Ovary (tissue), 7 donors: ENCODE measurements at regions not wholly inside any gene's neighbourhood (a gene's known extent, or its start where the extent isn't known, plus 50 kb on each side); places are given as distances from the start of the nearest gene placed in this dataset.

Experiments
- DNase-seq, 5 donors: peaks; one replicate each; pipeline ENCODE4 v3.0.0-alpha.2; 2019 to 2020
- H3K27ac ChIP-seq, 2 donors: fragments of 200-600 bp; one replicate each; pipeline versions ENCODE4 v1.5.1 to v1.8.0; 2019 to 2022
- H3K27me3 ChIP-seq: fragments of 200-600 bp; one replicate; pipeline ENCODE4 v1.8.0; 2022
- H3K36me3 ChIP-seq: fragments of 200-600 bp; sonication (generic); one replicate; pipeline ENCODE4 v1.5.1; 2019
- H3K4me1 ChIP-seq: one replicate; pipeline ENCODE4 v1.8.1; 2013; ENCODE audit warnings: mild to moderate bottlenecking, moderate library complexity; ENCODE audit not compliant: insufficient read depth
- H3K4me3 ChIP-seq: fragments of 200-600 bp; sonication (generic); one replicate; pipeline ENCODE4 v1.5.1; 2017
- H3K9me3 ChIP-seq, 2 donors: fragments of 200-600 bp in 1 of 2; sonication (generic) in 1 of 2; one replicate each; pipeline versions ENCODE4 v1.5.1 to v1.8.1; 2013 to 2019; ENCODE audit warnings: mild to moderate bottlenecking in 1 of 2, moderate library complexity in 1 of 2
- EP300 ChIP-seq: sonication (generic); formaldehyde crosslinking; IDR thresholded peaks from one replicate; pipeline ENCODE4 v1.6.1; 2017; ENCODE audit warnings: antibody characterized with exemption
- POLR2A ChIP-seq: fragments of 450-650 bp; IDR thresholded peaks from one replicate; pipeline ENCODE4 v1.6.1; 2017; ENCODE audit warnings: antibody characterized with exemption, mild to moderate bottlenecking, moderate library complexity
- WGBS, 3 donors: extraction: QIAGEN DNeasy Blood & Tissue Kit in 1 of 3; methylation state at CpG; one replicate each; pipeline versions ENCODE4 v1.1.5 to v1.1.7; 2013 to 2017; 5-methylcytosine and 5-hydroxymethylcytosine counted together
- intact Hi-C, 4 donors: fragments of 100-400 bp; cut with DNase I; formaldehyde crosslinking; loops; one replicate each; pipeline versions ENCODE4 v1.11.0 to v1.15.1; 2022 to 2023
- TF ChIP-seq, protein P1 (sequence below), 3 donors: fragments of 450-650 bp in 2 of 3; fragments of 200-600 bp in 1 of 3; IDR thresholded peaks; one replicate each; pipeline versions ENCODE4 v1.5.1 to v1.8.0; 2016 to 2022; ENCODE audit warnings: antibody characterized with exemption in 3 of 3, mild to moderate bottlenecking in 1 of 3
- donor health status: DM: no; HTN: no; CAD: no; lungs with moderate emphysema.
- donor health status: DM: no; HTN: no; CAD: no.
- donor health status: Bipolar disorder and iron deficiency.
- donor health status: DM: no; HTN: no; CAD: no.
- donor health status: DM: yes; HTN: yes; CAD: no.

DNA sequence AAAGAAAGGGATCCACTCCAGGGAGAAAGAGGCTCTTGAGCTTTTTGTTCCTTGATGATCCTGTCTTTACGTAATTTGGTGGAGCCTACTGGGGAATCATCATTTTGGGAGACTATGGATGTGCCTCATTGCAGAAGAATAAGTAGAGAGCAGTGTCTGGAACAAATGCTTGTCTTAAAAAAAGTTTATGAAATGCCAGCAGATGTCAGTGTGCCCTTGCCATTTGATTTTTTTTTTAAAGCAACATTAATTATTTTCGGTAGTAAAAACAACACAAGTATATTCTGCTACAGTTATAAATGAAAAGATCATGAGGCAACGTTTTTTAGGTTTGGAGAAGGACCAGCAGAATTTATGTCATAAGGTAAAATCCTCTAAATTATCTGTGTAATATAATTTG lies 934.8 kb upstream of the EEF2KMT start:
- DNase-seq: no peak
- TF ChIP-seq EP300 (no peak), POLR2A (no peak)
- TF ChIP-seq, protein P1, sequence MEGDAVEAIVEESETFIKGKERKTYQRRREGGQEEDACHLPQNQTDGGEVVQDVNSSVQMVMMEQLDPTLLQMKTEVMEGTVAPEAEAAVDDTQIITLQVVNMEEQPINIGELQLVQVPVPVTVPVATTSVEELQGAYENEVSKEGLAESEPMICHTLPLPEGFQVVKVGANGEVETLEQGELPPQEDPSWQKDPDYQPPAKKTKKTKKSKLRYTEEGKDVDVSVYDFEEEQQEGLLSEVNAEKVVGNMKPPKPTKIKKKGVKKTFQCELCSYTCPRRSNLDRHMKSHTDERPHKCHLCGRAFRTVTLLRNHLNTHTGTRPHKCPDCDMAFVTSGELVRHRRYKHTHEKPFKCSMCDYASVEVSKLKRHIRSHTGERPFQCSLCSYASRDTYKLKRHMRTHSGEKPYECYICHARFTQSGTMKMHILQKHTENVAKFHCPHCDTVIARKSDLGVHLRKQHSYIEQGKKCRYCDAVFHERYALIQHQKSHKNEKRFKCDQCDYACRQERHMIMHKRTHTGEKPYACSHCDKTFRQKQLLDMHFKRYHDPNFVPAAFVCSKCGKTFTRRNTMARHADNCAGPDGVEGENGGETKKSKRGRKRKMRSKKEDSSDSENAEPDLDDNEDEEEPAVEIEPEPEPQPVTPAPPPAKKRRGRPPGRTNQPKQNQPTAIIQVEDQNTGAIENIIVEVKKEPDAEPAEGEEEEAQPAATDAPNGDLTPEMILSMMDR (IDR thresholded peaks at IDR 0.05): no peak
- no peak overlapping the region for H3K4me3 ChIP-seq
- H3K4me1 ChIP-seq: no peaks in the 10 kb centered on the region
- H3K27ac ChIP-seq: no peak overlapping the region
- no peaks in the 10 kb centered on the region for H3K9me3 ChIP-seq
- no peaks in the 10 kb centered on the region for H3K27me3 ChIP-seq
- intact Hi-C loops: no loop called here
- no peaks in the 10 kb centered on the region for H3K36me3 ChIP-seq
- 43 to 57% (median 47%) methylated on average over 3 of the region's 3 CpGs for WGBS, 3 donors

DNA sequence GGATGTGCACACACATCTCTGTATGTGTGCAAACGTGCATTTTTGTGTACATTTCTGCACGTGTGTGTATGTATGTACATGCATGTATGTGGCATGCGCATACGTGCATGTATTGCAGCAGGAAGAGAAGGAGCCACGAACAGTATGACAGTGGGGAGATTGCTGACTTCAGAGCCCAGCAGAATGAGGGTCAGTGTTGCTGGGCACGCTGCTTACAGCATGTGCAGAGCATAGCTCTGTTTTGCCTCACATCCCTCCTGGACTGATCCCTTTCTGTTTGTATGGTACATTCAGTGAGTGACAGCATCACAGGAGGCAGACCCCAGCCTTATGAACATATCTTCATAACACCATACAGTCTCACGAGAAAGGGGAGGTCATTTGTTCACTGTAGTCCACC lies 934.0 kb upstream of the EEF2KMT start:
- TF ChIP-seq, protein P1 (IDR thresholded peaks at IDR 0.05): no peak
- TF ChIP-seq POLR2A (no peak), EP300 (no peak)
- no peak for DNase-seq
- Histone ChIP-seq H3K36me3 (no peaks in the 10 kb centered on the region), H3K9me3 (no peaks in the 10 kb centered on the region), H3K27ac (no peak overlapping the region), H3K27me3 (no peaks in the 10 kb centered on the region), H3K4me1 (no peaks in the 10 kb centered on the region), H3K4me3 (no peak overlapping the region)
- WGBS, 3 donors: 38 to 54% (median 43%) methylated on average over 7 of the region's 7 CpGs
- intact Hi-C loops: no loop called here

DNA sequence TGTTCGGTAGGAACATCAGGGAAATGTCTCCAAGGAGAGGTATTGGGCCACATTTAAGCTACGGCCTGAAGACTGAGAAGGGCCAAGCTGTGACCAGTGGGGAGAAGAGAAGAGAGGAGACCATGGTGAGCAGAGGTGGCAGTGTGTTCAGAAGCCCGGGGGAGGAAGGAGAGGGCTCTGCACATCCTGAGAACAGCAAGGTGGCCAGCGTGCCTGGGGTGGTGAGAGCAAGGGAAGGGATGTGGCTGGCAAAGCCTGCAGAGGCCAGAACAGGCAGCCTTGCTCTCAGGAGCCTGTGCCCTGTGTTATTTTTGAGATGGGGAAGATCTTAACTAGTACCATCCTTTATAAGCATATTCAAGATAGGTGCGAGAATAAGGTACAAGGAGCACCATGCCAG lies 933.5 kb upstream of the EEF2KMT start:
- TF ChIP-seq EP300 (no peak), POLR2A (no peak)
- TF ChIP-seq, protein P1 (IDR thresholded peaks at IDR 0.05): no peak
- Histone ChIP-seq H3K27ac (no peak overlapping the region), H3K27me3 (no peaks in the 10 kb centered on the region), H3K4me3 (no peak overlapping the region), H3K36me3 (no peaks in the 10 kb centered on the region), H3K9me3 (no peaks in the 10 kb centered on the region), H3K4me1 (no peaks in the 10 kb centered on the region)
- DNase-seq: no peak
- 61 to 77% (median 62%) methylated on average over 5 of the region's 5 CpGs for WGBS, 3 donors
- intact Hi-C loops: no loop called here

DNA sequence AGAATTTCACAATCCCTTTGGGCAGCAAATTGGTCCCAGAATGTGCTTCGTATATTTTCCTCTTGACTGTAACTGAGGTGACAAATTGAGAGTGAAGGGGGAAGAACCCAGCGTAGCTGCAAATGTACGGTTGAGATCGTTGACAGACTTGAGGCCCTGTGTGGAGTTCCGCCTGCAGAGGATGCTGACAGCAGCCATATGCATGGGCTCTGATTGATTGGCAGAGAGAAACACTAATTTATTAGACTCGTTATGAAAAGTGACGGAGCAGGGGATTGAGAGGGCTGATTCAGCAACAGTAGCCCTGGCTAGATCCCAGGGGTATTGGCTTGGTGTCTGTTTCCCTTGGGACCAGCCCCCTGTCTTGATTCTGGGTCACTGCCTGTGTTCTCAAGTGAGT lies 930.1 kb upstream of the EEF2KMT start:
- intact Hi-C loops: no loop called here
- H3K27me3 ChIP-seq: no peaks in the 10 kb centered on the region
- DNase-seq: no peak
- H3K4me3 ChIP-seq: no peak overlapping the region
- 69 to 80% (median 74%) methylated on average over 7 of the region's 7 CpGs for WGBS, 3 donors
- H3K27ac ChIP-seq: no peak overlapping the region
- no peaks in the 10 kb centered on the region for H3K36me3 ChIP-seq
- no peaks in the 10 kb centered on the region for H3K4me1 ChIP-seq
- no peaks in the 10 kb centered on the region for H3K9me3 ChIP-seq
- TF ChIP-seq EP300: no peak
- TF ChIP-seq, protein P1 (IDR thresholded peaks at IDR 0.05): no peak
- TF ChIP-seq POLR2A: no peak

GRCh38 chr16:6023449-6023848 lies 925.9 kb upstream of the EEF2KMT start:
- TF ChIP-seq, protein P1 (IDR thresholded peaks at IDR 0.05): no peak
- Histone ChIP-seq H3K4me3 (no peak overlapping the region), H3K27ac (no peak overlapping the region), H3K4me1 (no peaks in the 10 kb centered on the region), H3K9me3 (peaks cover 0 to 1% of the 10 kb centered on the region in 2 donors), H3K27me3 (no peaks in the 10 kb centered on the region), H3K36me3 (no peaks in the 10 kb centered on the region)
- no peak for DNase-seq
- intact Hi-C loops: no loop called here
- WGBS, 3 donors: 72 to 82% (median 77%) methylated on average over 14 of the region's 14 CpGs
